Sigmoid colon (tissue), 6 donors: ENCODE measurements at regions not wholly inside any gene's neighbourhood (a gene's known extent, or its start where the extent isn't known, plus 50 kb on each side); places are given as distances from the start of the nearest gene placed in this dataset.

Source experiments
- DNase-seq: peaks from one replicate; pipeline ENCODE4 v3.0.0-alpha.2; 2019
- H3K27ac ChIP-seq, 4 donors: fragments of 200-600 bp; sonication (generic); one replicate each; pipeline ENCODE4 v1.5.1; 2016 to 2019; ENCODE audit warnings: mild to moderate bottlenecking in 1 of 4
- H3K27me3 ChIP-seq, 3 donors: fragments of 200-600 bp; sonication (generic); one replicate each; pipeline ENCODE4 v1.5.1; 2019; ENCODE audit warnings: mild to moderate bottlenecking in 1 of 3
- H3K36me3 ChIP-seq, 4 donors: fragments of 200-600 bp; sonication (generic); one replicate each; pipeline ENCODE4 v1.5.1; 2016 to 2019
- H3K4me1 ChIP-seq, 4 donors: fragments of 200-600 bp; sonication (generic); one replicate each; pipeline ENCODE4 v1.5.1; 2017 to 2019
- H3K4me3 ChIP-seq, 4 donors: fragments of 200-600 bp; sonication (generic); one replicate each; pipeline ENCODE4 v1.5.1; 2017 to 2019; ENCODE audit warnings: mild to moderate bottlenecking in 2 of 4, moderate library complexity in 1 of 4
- H3K9me3 ChIP-seq, 4 donors: fragments of 200-600 bp in 3 of 4; sonication (generic) in 3 of 4; one replicate each; pipeline versions ENCODE4 v1.5.1 to v1.6.1; 2013 to 2019
- EP300 ChIP-seq, 4 donors: sonication (generic); formaldehyde crosslinking; IDR thresholded peaks; one replicate each; pipeline ENCODE4 v1.6.1; 2017; ENCODE audit warnings: antibody characterized with exemption in 4 of 4
- POLR2A ChIP-seq, 2 donors: fragments of 450-650 bp; IDR thresholded peaks; one replicate each; pipeline ENCODE4 v1.6.1; 2016; ENCODE audit warnings: antibody characterized with exemption in 2 of 2, mild to moderate bottlenecking in 2 of 2, moderate library complexity in 2 of 2
- POLR2AphosphoS5 ChIP-seq, 4 donors: sonication (generic); formaldehyde crosslinking; IDR thresholded peaks; one replicate each; pipeline ENCODE4 v1.6.1; 2017; ENCODE audit warnings: antibody characterized with exemption in 4 of 4
- WGBS, 2 donors: extraction: QIAGEN DNeasy Blood & Tissue Kit; methylation state at CpG; one replicate each; pipeline ENCODE4 v1.1.7; 2013; 5-methylcytosine and 5-hydroxymethylcytosine counted together
- intact Hi-C: fragments of 100-400 bp; cut with DNase I; formaldehyde crosslinking; loops from one replicate; pipeline ENCODE4 v1.15.1; 2023
- TF ChIP-seq, protein P1 (sequence below), 4 experiments: fragments of 450-650 bp in 3 of 4; fragments of 200-600 bp in 1 of 4; IDR thresholded peaks; one replicate each; pipeline ENCODE4 v1.5.1; 2016 to 2019; ENCODE audit warnings: antibody characterized with exemption in 4 of 4, mild to moderate bottlenecking in 3 of 4, moderate library complexity in 2 of 4
- donor health status: healthy with polysubstance abuse.
- donor health status: healthy.

GRCh38 chr17:69879576-69879975, 195.4 kb upstream of the KCNJ16 start:
- H3K4me1 ChIP-seq: no peaks in the 10 kb centered on the region
- no peaks in the 10 kb centered on the region for H3K9me3 ChIP-seq
- 2 to 43% methylated on average over 1 of the region's 1 CpG for WGBS, 2 donors
- no peak overlapping the region for H3K27ac ChIP-seq
- no peaks in the 10 kb centered on the region for H3K27me3 ChIP-seq
- TF ChIP-seq EP300 (IDR thresholded peaks at IDR 0.05): no peak
- TF ChIP-seq POLR2AphosphoS5 (IDR thresholded peaks at IDR 0.05): no peak
- TF ChIP-seq, protein P1, sequence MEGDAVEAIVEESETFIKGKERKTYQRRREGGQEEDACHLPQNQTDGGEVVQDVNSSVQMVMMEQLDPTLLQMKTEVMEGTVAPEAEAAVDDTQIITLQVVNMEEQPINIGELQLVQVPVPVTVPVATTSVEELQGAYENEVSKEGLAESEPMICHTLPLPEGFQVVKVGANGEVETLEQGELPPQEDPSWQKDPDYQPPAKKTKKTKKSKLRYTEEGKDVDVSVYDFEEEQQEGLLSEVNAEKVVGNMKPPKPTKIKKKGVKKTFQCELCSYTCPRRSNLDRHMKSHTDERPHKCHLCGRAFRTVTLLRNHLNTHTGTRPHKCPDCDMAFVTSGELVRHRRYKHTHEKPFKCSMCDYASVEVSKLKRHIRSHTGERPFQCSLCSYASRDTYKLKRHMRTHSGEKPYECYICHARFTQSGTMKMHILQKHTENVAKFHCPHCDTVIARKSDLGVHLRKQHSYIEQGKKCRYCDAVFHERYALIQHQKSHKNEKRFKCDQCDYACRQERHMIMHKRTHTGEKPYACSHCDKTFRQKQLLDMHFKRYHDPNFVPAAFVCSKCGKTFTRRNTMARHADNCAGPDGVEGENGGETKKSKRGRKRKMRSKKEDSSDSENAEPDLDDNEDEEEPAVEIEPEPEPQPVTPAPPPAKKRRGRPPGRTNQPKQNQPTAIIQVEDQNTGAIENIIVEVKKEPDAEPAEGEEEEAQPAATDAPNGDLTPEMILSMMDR (IDR thresholded peaks at IDR 0.05): no peak
- TF ChIP-seq POLR2A (IDR thresholded peaks at IDR 0.05): no peak
- H3K4me3 ChIP-seq: no peak overlapping the region
- H3K36me3 ChIP-seq: no peaks in the 10 kb centered on the region
- DNase-seq: no peak
- intact Hi-C loops: no loop called here

GRCh38 chr17:69880591-69881112, 194.4 kb upstream of the KCNJ16 start:
- H3K9me3 ChIP-seq: no peaks in the 10 kb centered on the region
- H3K4me3 ChIP-seq: no peak overlapping the region
- no peak overlapping the region for H3K27ac ChIP-seq
- intact Hi-C loops: no loop called here
- no peaks in the 10 kb centered on the region for H3K4me1 ChIP-seq
- no peaks in the 10 kb centered on the region for H3K36me3 ChIP-seq
- 94% methylated on average over 4 of the region's 4 CpGs for WGBS, 2 donors
- H3K27me3 ChIP-seq: no peaks in the 10 kb centered on the region
- TF ChIP-seq POLR2A (IDR thresholded peaks at IDR 0.05): no peak
- TF ChIP-seq, protein P1 (IDR thresholded peaks at IDR 0.05): no peak
- TF ChIP-seq EP300 (IDR thresholded peaks at IDR 0.05): no peak
- TF ChIP-seq POLR2AphosphoS5 (IDR thresholded peaks at IDR 0.05): no peak
- DNase-seq: no peak

GRCh38 chr17:69882281-69882680, 192.7 kb upstream of the KCNJ16 start:
- TF ChIP-seq, protein P1 (IDR thresholded peaks at IDR 0.05): no peak
- no peak for TF ChIP-seq POLR2A (IDR thresholded peaks at IDR 0.05)
- no peak for TF ChIP-seq POLR2AphosphoS5 (IDR thresholded peaks at IDR 0.05)
- TF ChIP-seq EP300 (IDR thresholded peaks at IDR 0.05): no peak
- H3K4me1 ChIP-seq: no peaks in the 10 kb centered on the region
- intact Hi-C loops: no loop called here
- no peak overlapping the region for H3K4me3 ChIP-seq
- no peaks in the 10 kb centered on the region for H3K9me3 ChIP-seq
- no peaks in the 10 kb centered on the region for H3K36me3 ChIP-seq
- no peak for DNase-seq
- H3K27me3 ChIP-seq: no peaks in the 10 kb centered on the region
- WGBS, 2 donors: 82 to 89% methylated on average over 2 of the region's 2 CpGs
- H3K27ac ChIP-seq: no peak overlapping the region

GRCh38 chr17:69883120-69883519, 191.9 kb upstream of the KCNJ16 start:
- Histone ChIP-seq H3K27me3 (no peaks in the 10 kb centered on the region), H3K27ac (no peak overlapping the region), H3K4me3 (no peak overlapping the region), H3K9me3 (no peaks in the 10 kb centered on the region), H3K36me3 (no peaks in the 10 kb centered on the region), H3K4me1 (no peaks in the 10 kb centered on the region)
- TF ChIP-seq, protein P1 (IDR thresholded peaks at IDR 0.05): no peak
- no peak for DNase-seq
- intact Hi-C loops: no loop called here
- WGBS, 2 donors: 91 to 93% methylated on average over 3 of the region's 3 CpGs

DNA sequence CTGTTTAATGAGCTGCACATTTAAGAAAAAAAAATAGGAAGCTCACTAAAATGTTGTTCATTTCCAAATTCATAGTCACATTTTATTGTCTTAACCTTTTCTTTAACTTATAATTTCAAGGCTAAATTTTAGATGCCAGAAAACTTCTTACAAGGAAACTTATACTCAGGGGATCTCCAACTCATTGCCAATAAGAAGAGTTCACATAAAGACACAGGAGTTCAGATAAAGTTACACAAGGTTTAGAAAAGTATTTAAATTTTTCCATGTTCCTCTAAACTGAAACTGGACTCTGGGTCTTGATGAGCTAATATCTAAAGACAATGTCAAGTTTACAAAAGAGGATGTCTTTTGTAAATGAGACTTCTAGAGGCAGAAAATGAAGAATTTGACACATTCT, 190.7 kb upstream of the KCNJ16 start:
- TF ChIP-seq POLR2A (IDR thresholded peaks at IDR 0.05) (no peak), POLR2AphosphoS5 (IDR thresholded peaks at IDR 0.05) (no peak), EP300 (IDR thresholded peaks at IDR 0.05) (no peak)
- TF ChIP-seq, protein P1 (IDR thresholded peaks at IDR 0.05): no peak
- Histone ChIP-seq H3K27ac (no peak overlapping the region), H3K27me3 (no peaks in the 10 kb centered on the region), H3K4me3 (no peak overlapping the region), H3K9me3 (no peaks in the 10 kb centered on the region), H3K36me3 (no peaks in the 10 kb centered on the region), H3K4me1 (no peaks in the 10 kb centered on the region)
- no peak for DNase-seq
- intact Hi-C loops: no loop called here
